ENCODE measurements at regions not wholly inside any gene's neighbourhood (a gene's known extent, or its start where the extent isn't known, plus 50 kb on each side); places are given as distances from the start of the nearest gene placed in this dataset.

- intact Hi-C loops (cut with DNase I) = no loop called here
- no peak for DNase-seq
- 93 to 96% methylated on average over 2 of the region's 2 CpGs for WGBS, 2 donors
These were observed 298.9 kb downstream of the ZSWIM6 start for GRCh38 chr5:61630908-61631307.

GRCh38 chr5:61631438-61631941 lies 299.4 kb downstream of the ZSWIM6 start:
- ATAC-seq (peak; percentile 52), DNase-seq (peak; percentile 30 to 52 (median 40))
- no peak overlapping the region for H3K4me3 ChIP-seq
- TF ChIP-seq POLR2A (IDR thresholded peaks at IDR 0.05) (no peak), CTCF (IDR thresholded peaks at IDR 0.05) (no peak)
- WGBS, 2 donors = 56 to 62% methylated on average over 11 of the region's 11 CpGs
- intact Hi-C loops (cut with DNase I) = no loop called here
- H3K4me1 ChIP-seq = no peaks in the 10 kb centered on the region
- no peaks in the 10 kb centered on the region for H3K9me3 ChIP-seq
- no peaks in the 10 kb centered on the region for H3K27me3 ChIP-seq
- peak overlapping the region in 3 of 4 donors; percentile 45 to 65 (median 46) for H3K27ac ChIP-seq
- no peaks in the 10 kb centered on the region for H3K36me3 ChIP-seq (replicated peaks in 1 of 2; ENCODE audit: insufficient read depth in 1 of 2, low read depth in 2 of 2)

More at GRCh38 chr5:61630908-61631307, 298.9 kb downstream of the ZSWIM6 start:
- TF ChIP-seq POLR2A (IDR thresholded peaks at IDR 0.05) (no peak), CTCF (IDR thresholded peaks at IDR 0.05) (no peak)
- Histone ChIP-seq H3K9me3 (no peaks in the 10 kb centered on the region), H3K27me3 (no peaks in the 10 kb centered on the region), H3K4me3 (no peak overlapping the region), H3K4me1 (peaks cover 3% of the 10 kb centered on the region), H3K27ac (peak overlapping the region in 2 of 4 donors; percentile 46 to 65), H3K36me3 (replicated peaks in 1 of 2; ENCODE audit: insufficient read depth in 1 of 2, low read depth in 2 of 2) (no peaks in the 10 kb centered on the region)
- ATAC-seq = no peak

- no peaks in the 10 kb centered on the region for H3K36me3 ChIP-seq (replicated peaks in 1 of 2; ENCODE audit: insufficient read depth in 1 of 2, low read depth in 2 of 2)
- no peaks in the 10 kb centered on the region for H3K9me3 ChIP-seq
- ATAC-seq (no peak), DNase-seq (no peak)
- H3K27ac ChIP-seq = peak overlapping the region in 3 of 4 donors; percentile 45 to 65 (median 46)
- TF ChIP-seq CTCF (IDR thresholded peaks at IDR 0.05) (no peak), POLR2A (IDR thresholded peaks at IDR 0.05) (no peak)
- intact Hi-C loops (cut with DNase I) = no loop called here
- WGBS, 2 donors = 85 to 97% methylated on average over 2 of the region's 2 CpGs
- H3K27me3 ChIP-seq = no peaks in the 10 kb centered on the region
- H3K4me3 ChIP-seq = no peak overlapping the region
- H3K4me1 ChIP-seq = no peaks in the 10 kb centered on the region
These were observed 300.0 kb downstream of the ZSWIM6 start for GRCh38 chr5:61632064-61632463.

- Histone ChIP-seq H3K36me3 (replicated peaks in 1 of 2; ENCODE audit: insufficient read depth in 1 of 2, low read depth in 2 of 2) (no peaks in the 10 kb centered on the region), H3K9me3 (no peaks in the 10 kb centered on the region), H3K4me1 (peaks cover 12% of the 10 kb centered on the region), H3K27me3 (no peaks in the 10 kb centered on the region), H3K27ac (no peak overlapping the region), H3K4me3 (no peak overlapping the region)
- DNase-seq (no peak), ATAC-seq (no peak)
- no peak for TF ChIP-seq POLR2A (IDR thresholded peaks at IDR 0.05)
- no peak for TF ChIP-seq CTCF (IDR thresholded peaks at IDR 0.05)
- whole genome bisulfite sequencing, 2 donors = 87 to 93% methylated on average over 3 of the region's 3 CpGs
- intact Hi-C loops (cut with DNase I) = no loop called here
These were observed 303.2 kb downstream of the ZSWIM6 start for GRCh38 chr5:61635271-61635670.

GRCh38 chr5:61637566-61637965 lies 305.5 kb downstream of the ZSWIM6 start:
- peaks cover 12% of the 10 kb centered on the region for H3K4me1 ChIP-seq
- H3K36me3 ChIP-seq (replicated peaks in 1 of 2; ENCODE audit: insufficient read depth in 1 of 2, low read depth in 2 of 2) = no peaks in the 10 kb centered on the region
- H3K27me3 ChIP-seq = no peaks in the 10 kb centered on the region
- DNase-seq = no peak
- TF ChIP-seq POLR2A (IDR thresholded peaks at IDR 0.05) (no peak), CTCF (IDR thresholded peaks at IDR 0.05) (no peak)
- H3K9me3 ChIP-seq = no peaks in the 10 kb centered on the region
- H3K4me3 ChIP-seq = no peak overlapping the region
- ATAC-seq = peak; percentile 33
- H3K27ac ChIP-seq = no peak overlapping the region
- intact Hi-C loops (cut with DNase I) = no loop called here

All from body of pancreas (tissue), 4 donors.